ENCODE measurements at regions not wholly inside any gene's neighbourhood (a gene's known extent, or its start where the extent isn't known, plus 50 kb on each side); places are given as distances from the start of the nearest gene placed in this dataset.

- DNase-seq (ENCODE audit: insufficient read length, low spot score), result no peak
- FAIRE-seq, result no peak
- no peak for TF ChIP-seq TAF1 (IDR thresholded peaks at IDR 0.05; ENCODE audit: low read depth, low read length)
- no peak for TF ChIP-seq SPI1 (IDR thresholded peaks at IDR 0.05; ENCODE audit: low read depth, low read length)
- TF ChIP-seq PAX5 (IDR thresholded peaks at IDR 0.05; ENCODE audit: insufficient read depth, low read length, severe bottlenecking), result no peak
- TF ChIP-seq POLR2A (IDR thresholded peaks at IDR 0.05; ENCODE audit: low read depth, low read length), result no peak
- TF ChIP-seq POLR2AphosphoS5 (IDR thresholded peaks at IDR 0.05; ENCODE audit: low read depth, low read length), result no peak
- no peak for TF ChIP-seq POU2F2 (IDR thresholded peaks at IDR 0.05; ENCODE audit: low read depth, low read length)
Observed at GRCh38 chr18:68462148-68462547, 252.8 kb downstream of the TMX3 start.

- no peak for TF ChIP-seq SPI1 (IDR thresholded peaks at IDR 0.05; ENCODE audit: low read depth, low read length)
- TF ChIP-seq POLR2AphosphoS5 (IDR thresholded peaks at IDR 0.05; ENCODE audit: low read depth, low read length), result no peak
- DNase-seq (ENCODE audit: insufficient read length, low spot score) (no peak), FAIRE-seq (no peak)
Observed at GRCh38 chr18:68461481-68462018, 253.4 kb downstream of the TMX3 start.

- no peak for FAIRE-seq
- TF ChIP-seq SPI1 (IDR thresholded peaks at IDR 0.05; ENCODE audit: low read depth, low read length), result no peak
- TF ChIP-seq POLR2A (IDR thresholded peaks at IDR 0.05; ENCODE audit: low read depth, low read length), result no peak
- no peak for TF ChIP-seq POLR2AphosphoS5 (IDR thresholded peaks at IDR 0.05; ENCODE audit: low read depth, low read length)
- TF ChIP-seq PAX5 (IDR thresholded peaks at IDR 0.05; ENCODE audit: insufficient read depth, low read length, severe bottlenecking), result no peak
- no peak for TF ChIP-seq POU2F2 (IDR thresholded peaks at IDR 0.05; ENCODE audit: low read depth, low read length)
- no peak for TF ChIP-seq TAF1 (IDR thresholded peaks at IDR 0.05; ENCODE audit: low read depth, low read length)
- DNase-seq (ENCODE audit: insufficient read length, low spot score), result no peak
Observed at GRCh38 chr18:68459968-68460367, 254.9 kb downstream of the TMX3 start.

- DNase-seq (ENCODE audit: insufficient read length, low spot score) (no peak), FAIRE-seq (no peak)
- no peak for TF ChIP-seq POLR2A (IDR thresholded peaks at IDR 0.05; ENCODE audit: low read depth, low read length)
- TF ChIP-seq POLR2AphosphoS5 (IDR thresholded peaks at IDR 0.05; ENCODE audit: low read depth, low read length), result no peak
- TF ChIP-seq POU2F2 (IDR thresholded peaks at IDR 0.05; ENCODE audit: low read depth, low read length), result no peak
Observed at GRCh38 chr18:68456985-68457384, 257.9 kb downstream of the TMX3 start.

- no peak for FAIRE-seq
- no peak for DNase-seq (ENCODE audit: insufficient read length, low spot score)
- TF ChIP-seq POLR2A (IDR thresholded peaks at IDR 0.05; ENCODE audit: low read depth, low read length) (no peak), POU2F2 (IDR thresholded peaks at IDR 0.05; ENCODE audit: low read depth, low read length) (no peak), POLR2AphosphoS5 (IDR thresholded peaks at IDR 0.05; ENCODE audit: low read depth, low read length) (no peak), PAX5 (IDR thresholded peaks at IDR 0.05; ENCODE audit: insufficient read depth, low read length, severe bottlenecking) (no peak), SPI1 (IDR thresholded peaks at IDR 0.05; ENCODE audit: low read depth, low read length) (no peak), TAF1 (IDR thresholded peaks at IDR 0.05; ENCODE audit: low read depth, low read length) (no peak)
Observed at GRCh38 chr18:68455229-68455603, 259.7 kb downstream of the TMX3 start.

GRCh38 chr18:68454511-68455228 is 260.2 kb downstream of the TMX3 start:
- TF ChIP-seq POU2F2 (IDR thresholded peaks at IDR 0.05; ENCODE audit: low read depth, low read length), result no peak
- TF ChIP-seq SPI1 (IDR thresholded peaks at IDR 0.05; ENCODE audit: low read depth, low read length), result no peak
- TF ChIP-seq PAX5 (IDR thresholded peaks at IDR 0.05; ENCODE audit: insufficient read depth, low read length, severe bottlenecking), result no peak
- TF ChIP-seq POLR2A (IDR thresholded peaks at IDR 0.05; ENCODE audit: low read depth, low read length), result no peak
- TF ChIP-seq POLR2AphosphoS5 (IDR thresholded peaks at IDR 0.05; ENCODE audit: low read depth, low read length), result no peak
- TF ChIP-seq TAF1 (IDR thresholded peaks at IDR 0.05; ENCODE audit: low read depth, low read length), result no peak
- no peak for DNase-seq (ENCODE audit: insufficient read length, low spot score)
- FAIRE-seq, result no peak

- DNase-seq (ENCODE audit: insufficient read length, low spot score) (no peak), FAIRE-seq (no peak)
- TF ChIP-seq POLR2AphosphoS5 (IDR thresholded peaks at IDR 0.05; ENCODE audit: low read depth, low read length) (no peak), SPI1 (IDR thresholded peaks at IDR 0.05; ENCODE audit: low read depth, low read length) (no peak), PAX5 (IDR thresholded peaks at IDR 0.05; ENCODE audit: insufficient read depth, low read length, severe bottlenecking) (no peak), POLR2A (IDR thresholded peaks at IDR 0.05; ENCODE audit: low read depth, low read length) (no peak), POU2F2 (IDR thresholded peaks at IDR 0.05; ENCODE audit: low read depth, low read length) (no peak), TAF1 (IDR thresholded peaks at IDR 0.05; ENCODE audit: low read depth, low read length) (no peak)
Observed at GRCh38 chr18:68449292-68449691, 265.6 kb downstream of the TMX3 start.

GRCh38 chr18:68448736-68449135 is 266.2 kb downstream of the TMX3 start:
- DNase-seq (ENCODE audit: insufficient read length, low spot score) (no peak), FAIRE-seq (no peak)
- TF ChIP-seq POLR2AphosphoS5 (IDR thresholded peaks at IDR 0.05; ENCODE audit: low read depth, low read length), result no peak
- no peak for TF ChIP-seq TAF1 (IDR thresholded peaks at IDR 0.05; ENCODE audit: low read depth, low read length)
- no peak for TF ChIP-seq SPI1 (IDR thresholded peaks at IDR 0.05; ENCODE audit: low read depth, low read length)
- no peak for TF ChIP-seq POU2F2 (IDR thresholded peaks at IDR 0.05; ENCODE audit: low read depth, low read length)
- no peak for TF ChIP-seq POLR2A (IDR thresholded peaks at IDR 0.05; ENCODE audit: low read depth, low read length)
- TF ChIP-seq PAX5 (IDR thresholded peaks at IDR 0.05; ENCODE audit: insufficient read depth, low read length, severe bottlenecking), result no peak

- TF ChIP-seq PAX5 (IDR thresholded peaks at IDR 0.05; ENCODE audit: insufficient read depth, low read length, severe bottlenecking) (no peak), SPI1 (IDR thresholded peaks at IDR 0.05; ENCODE audit: low read depth, low read length) (no peak), TAF1 (IDR thresholded peaks at IDR 0.05; ENCODE audit: low read depth, low read length) (no peak), POLR2A (IDR thresholded peaks at IDR 0.05; ENCODE audit: low read depth, low read length) (no peak), POLR2AphosphoS5 (IDR thresholded peaks at IDR 0.05; ENCODE audit: low read depth, low read length) (no peak), POU2F2 (IDR thresholded peaks at IDR 0.05; ENCODE audit: low read depth, low read length) (no peak)
- DNase-seq (ENCODE audit: insufficient read length, low spot score) (no peak), FAIRE-seq (no peak)
Observed at GRCh38 chr18:68447286-68447685, 267.6 kb downstream of the TMX3 start.

All from GM12891 (cell line).